AML-193 (cell line): ENCODE measurements at regions not wholly inside any gene's neighbourhood (a gene's known extent, or its start where the extent isn't known, plus 50 kb on each side); places are given as distances from the start of the nearest gene placed in this dataset.
"Not testable (repeated sequence)": the region's sequence is repeated elsewhere in the genome, so short reads cannot be mapped to it uniquely, and the experiment has no call there.

Experiments used
- DNase-seq, 2 experiments: peaks; one replicate each; lab custom pipeline; 2025; lab: John Stamatoyannopoulos, UW

GRCh38 chr3:125697979-125698640, 102.8 kb upstream of the OSBPL11 start:
- not testable (repeated sequence) for DNase-seq

GRCh38 chr3:125715651-125716050, 120.4 kb upstream of the OSBPL11 start:
- no peak for DNase-seq

DNA sequence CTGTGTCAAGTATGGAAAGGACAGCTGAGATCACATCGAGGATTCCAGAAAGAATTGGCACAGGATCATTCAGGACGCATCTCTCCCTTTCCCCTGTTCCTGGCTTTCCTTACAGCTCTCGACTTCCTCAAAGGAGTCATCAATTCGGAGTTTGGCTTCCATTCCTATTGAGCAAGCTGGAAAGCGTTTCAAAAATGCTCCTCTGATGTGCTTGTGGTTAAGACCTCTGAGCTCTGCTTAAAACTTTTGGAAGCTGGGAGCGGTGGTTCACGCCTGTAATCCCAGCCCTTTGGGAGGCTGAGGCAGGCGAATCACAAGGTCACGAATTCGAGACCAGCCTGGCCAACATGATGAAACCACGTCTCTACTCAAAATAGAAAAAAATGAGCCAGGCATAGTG, 136.9 kb upstream of the OSBPL11 start:
- DNase-seq: not testable (repeated sequence)

- DNase-seq: not testable (repeated sequence)
Observed at GRCh38 chr3:125741991-125742718, 146.9 kb upstream of the OSBPL11 start.

DNA sequence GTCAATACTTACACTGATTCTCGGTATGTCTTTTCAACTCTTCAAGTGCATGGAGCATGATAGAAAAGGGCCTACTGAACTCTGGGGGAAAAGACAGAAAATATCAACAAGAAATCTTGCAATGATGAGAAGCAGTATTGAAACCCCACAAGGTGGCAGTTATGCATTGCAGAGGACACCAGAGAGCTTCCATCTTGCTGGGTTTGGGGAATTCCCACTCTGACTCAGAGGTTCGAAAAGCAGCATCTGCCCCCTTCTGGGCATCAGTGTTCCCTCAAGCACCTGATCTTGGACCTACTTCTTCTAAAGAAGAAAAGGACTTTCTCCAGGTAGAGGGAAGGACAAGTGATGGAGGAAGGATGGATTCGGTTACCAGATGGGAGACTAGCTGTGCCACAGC, 147.5 kb upstream of the OSBPL11 start:
- DNase-seq: not testable (repeated sequence)

DNA sequence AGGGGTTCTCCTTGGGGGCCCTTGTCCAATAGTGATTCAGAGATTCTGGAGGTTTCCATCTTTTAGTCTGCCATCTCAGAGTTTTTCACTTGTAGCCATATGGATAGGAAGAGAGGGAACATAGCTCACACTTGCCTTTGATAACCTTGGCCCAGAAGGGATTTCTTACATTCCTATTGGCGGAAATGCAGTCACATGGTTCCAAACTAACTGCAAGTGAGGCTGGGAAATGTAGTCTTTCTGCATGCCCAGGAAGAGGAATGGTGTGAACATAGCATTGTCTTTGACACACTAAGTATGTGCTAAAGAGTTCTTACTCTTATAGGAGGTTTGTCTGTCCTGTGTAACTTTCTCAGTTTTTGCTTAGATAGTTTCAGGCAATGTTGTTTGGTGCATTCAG, 161.8 kb upstream of the OSBPL11 start:
- DNase-seq: not testable (repeated sequence)

DNA sequence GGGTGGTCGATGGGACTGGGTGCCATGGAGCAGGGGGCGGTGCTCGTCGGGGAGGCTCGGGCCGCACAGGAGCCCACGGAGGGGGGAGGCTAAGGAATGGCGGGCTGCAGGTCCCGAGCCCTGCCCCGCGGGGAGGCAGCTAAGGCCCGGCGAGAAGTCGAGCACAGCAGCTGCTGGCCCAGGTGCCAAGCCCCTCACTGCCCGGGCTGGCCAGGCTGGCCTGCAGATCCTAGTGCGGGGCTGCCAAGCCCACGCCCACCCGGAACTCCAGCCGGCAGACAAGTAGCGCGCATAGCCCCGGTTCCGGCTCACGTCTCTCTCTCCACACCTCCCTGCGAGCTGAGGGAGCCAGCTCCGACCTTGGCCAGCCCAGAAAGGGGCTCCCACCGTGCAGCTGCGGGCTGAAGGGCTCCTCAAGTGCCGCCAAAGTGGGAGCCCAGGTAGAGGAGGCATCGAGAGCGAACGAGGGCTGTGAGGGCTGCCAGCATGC, 163.4 kb upstream of the OSBPL11 start:
- DNase-seq: not testable (repeated sequence)

DNA sequence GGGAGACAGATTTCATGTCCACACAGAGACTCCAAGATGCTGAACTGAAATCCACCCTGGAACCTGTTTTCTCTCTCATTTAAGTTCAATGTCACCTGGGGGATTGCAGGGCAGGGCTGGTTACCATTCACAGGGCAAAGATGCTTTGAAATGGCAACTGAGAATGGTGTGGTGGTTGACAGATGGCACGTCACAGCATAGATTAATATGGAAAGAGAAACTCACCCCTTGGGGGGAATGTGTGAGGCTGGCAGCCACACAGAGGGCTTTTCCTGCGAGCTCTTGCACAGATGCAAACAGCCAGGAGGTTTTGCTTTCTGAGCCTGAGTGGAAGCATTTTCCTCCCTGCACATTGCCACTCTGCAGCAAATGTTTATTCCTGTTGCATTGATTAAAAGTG, 167.3 kb upstream of the OSBPL11 start:
- DNase-seq: not testable (repeated sequence)

DNA sequence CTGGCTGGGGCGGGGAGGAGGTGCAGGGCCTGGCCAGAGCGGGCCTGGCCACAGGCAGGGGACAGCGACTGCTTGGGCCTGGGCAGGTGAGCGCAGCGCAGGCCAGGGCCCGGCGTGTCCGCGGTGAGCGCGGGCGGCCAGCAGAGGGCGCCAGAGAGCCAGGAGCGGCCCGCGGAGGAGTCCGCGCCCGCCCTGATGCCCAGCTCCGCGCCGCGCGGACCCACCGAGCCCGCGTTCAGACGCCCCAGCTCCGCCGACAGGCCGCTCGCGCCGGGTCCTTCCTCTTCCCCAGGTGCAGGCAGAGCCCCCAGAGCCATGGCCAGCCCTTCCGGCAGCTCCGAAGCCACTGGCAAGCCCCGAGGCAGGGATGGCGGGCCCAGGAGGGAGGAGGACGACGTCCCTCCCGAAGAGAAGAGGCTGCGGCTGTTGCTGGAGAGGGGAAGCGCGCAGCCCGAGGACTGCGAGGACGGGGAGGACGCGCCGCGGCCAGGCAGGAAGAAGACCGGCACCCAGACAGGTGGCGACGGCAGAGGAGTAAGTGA, 171.1 kb upstream of the OSBPL11 start:
- peak; percentile 29 to 38 for DNase-seq

DNA sequence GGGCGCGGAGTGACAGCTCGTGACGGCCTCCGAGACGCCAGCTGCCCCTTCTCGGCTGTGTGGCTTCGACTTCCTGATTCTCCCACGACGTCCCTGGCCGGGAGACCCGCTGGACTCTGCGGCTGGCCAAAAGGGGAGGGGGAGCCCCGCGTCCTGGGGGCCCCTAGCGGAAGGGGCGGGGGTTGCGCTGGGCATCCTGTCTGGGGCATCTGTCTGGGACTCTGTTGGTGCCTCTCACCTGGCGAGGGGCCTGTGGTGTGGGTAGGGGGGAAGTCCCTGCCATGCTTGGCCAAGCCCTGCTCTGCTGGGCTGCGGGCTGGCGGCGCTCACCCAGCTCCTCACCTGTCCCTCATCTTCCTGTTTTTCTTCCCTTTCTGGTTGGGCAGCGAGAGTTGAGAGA, 171.6 kb upstream of the OSBPL11 start:
- DNase-seq: not testable (repeated sequence)

GRCh38 chr3:125767641-125768040, 172.3 kb upstream of the OSBPL11 start:
- DNase-seq: no peak

DNA sequence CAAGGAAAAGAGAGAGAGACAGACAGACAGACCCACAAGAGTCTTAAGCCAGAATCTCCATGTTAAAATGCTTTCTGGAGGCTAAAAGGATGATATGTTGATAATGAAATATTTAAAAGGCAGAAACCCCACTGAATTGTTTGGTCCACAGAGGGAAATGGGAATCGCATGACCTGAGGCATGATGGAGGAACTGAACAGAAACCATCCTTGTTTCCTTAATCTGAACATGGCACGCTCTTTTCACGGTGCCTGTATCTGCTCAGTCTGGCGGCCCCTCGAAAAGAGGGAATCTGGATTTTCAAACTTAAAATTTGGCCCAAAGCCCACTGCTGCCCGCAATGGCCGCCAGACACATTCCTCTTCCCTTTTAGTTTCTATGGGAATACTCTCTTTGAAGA, 173.5 kb upstream of the OSBPL11 start:
- not testable (repeated sequence) for DNase-seq

DNA sequence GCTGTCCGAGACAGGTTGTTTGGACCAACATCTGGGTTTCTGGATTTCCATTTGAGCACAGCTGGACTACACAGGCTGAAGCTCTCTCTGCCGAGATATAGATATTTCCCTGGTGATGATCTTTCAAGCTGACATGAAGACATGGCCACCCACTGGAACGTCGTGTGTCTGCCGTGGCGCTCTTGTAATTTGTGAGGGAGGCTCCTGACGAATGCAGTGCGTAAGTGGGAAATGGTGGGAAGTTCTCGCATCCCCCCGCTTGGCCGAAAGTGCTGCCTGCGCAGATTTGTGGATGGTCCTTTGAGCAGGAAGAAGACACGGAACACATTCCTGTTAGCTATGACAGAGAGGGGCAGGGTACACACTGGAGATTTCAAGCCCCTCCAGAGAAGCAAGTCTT, 176.2 kb upstream of the OSBPL11 start:
- DNase-seq: not testable (repeated sequence)

DNA sequence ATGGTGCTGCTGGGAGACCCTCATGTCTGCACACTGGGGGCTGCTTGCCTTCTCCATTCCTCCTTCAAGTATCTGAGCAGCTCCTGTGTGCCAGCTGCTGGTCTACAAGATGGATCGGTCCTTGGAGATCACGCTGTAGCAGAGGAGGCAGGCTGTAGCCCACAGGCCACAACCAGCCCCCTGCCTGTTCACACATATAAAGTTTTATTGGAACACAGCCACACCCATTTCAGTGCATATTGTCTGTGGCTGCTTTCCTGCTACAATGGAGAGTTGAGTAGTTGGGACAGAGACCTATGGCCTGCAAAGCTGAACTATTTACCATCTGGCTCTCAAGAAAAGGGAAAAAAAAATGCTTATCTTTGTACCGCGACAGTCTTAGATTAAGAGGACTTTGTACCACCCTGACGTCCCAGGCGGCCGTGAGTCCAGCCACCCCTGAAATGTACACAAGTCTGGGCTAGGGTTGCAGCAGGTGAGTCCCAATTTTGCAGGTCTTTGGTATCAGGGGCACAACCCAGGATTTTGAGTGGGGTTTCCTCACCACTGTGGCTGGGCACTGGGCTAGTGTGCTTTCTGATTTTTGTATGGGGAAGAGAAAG, 179.2 kb upstream of the OSBPL11 start:
- not testable (repeated sequence) for DNase-seq

GRCh38 chr3:125775106-125775505, 179.8 kb upstream of the OSBPL11 start:
- DNase-seq: not testable (repeated sequence)

DNA sequence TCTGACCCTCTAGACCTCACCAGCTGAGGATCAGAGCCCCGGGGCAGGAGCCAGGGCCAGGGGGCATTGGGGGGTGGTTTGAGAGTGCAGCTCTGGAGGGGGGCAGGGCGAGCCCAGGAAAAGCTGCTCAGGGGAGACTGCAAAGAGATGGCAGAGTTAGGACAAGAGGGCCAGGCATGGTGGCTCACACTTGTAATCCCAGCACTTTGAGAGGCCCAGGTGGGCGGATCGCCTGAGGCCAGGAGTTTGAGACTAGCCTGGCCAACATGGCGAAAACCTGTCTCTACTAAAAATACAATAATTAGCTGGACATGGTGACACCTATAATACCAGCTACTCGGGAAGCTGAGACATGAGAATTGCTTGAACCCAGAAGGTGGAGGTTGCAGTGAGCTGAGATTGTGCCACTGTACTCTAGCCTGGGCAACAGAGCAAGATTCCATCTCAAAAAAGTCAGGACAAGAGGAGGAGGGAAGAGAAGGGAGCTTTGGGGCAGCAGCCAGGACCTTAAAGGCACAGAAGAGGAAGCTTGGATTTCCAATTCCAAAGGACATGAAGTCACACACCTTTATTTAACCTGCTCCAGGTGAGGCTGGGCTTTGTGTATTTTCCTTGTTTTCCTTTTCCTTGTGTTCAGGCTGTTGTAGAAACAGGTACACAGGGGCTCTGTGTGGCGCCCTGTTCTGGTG, 180.5 kb upstream of the OSBPL11 start:
- not testable (repeated sequence) for DNase-seq

- not testable (repeated sequence) for DNase-seq
Observed at GRCh38 chr3:125779276-125779675, 184.0 kb upstream of the OSBPL11 start.

GRCh38 chr3:125779918-125780317, 184.6 kb upstream of the OSBPL11 start:
- not testable (repeated sequence) for DNase-seq

DNA sequence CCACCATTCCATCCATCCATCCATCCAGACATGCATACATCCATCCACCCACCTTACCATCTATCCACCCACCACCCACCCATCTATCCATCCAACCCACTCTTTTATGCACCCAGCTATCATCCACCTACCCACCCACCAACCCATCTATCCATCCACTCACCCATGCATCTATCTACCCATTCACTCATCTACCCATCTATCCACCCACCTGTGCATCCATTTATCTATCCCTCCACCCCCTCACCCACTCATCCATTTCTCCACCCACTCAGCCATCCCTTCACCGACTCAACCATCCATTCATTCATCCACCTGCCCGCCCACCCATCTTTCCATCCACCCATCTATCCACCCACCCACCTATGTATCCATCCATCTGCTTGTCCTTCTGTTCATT, 186.4 kb upstream of the OSBPL11 start:
- not testable (repeated sequence) for DNase-seq

GRCh38 chr3:125790312-125790711, 178.7 kb upstream of the ROPN1B start:
- DNase-seq: not testable (repeated sequence)

DNA sequence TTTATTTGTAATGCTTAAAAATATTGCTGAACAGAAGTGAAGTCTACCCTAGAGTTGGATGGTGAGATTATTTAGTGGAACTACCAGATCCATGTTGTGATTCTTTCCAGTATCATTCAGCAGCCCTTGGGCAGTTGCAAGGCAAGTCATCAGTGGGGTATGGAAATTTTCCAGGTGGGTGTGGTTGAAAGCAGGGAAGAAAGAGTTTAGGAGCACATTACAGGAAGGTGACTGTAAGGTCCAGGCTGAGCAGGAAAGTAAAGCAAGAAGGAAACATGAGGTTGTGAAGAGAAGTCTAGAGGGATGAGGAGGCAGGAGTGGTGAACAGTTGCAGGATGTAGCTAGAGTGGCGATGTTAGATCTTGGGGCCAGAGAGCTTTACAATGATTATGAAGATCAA, 178.0 kb upstream of the ROPN1B start:
- not testable (repeated sequence) for DNase-seq

- not testable (repeated sequence) for DNase-seq
Observed at GRCh38 chr3:125810010-125810409, 159.0 kb upstream of the ROPN1B start.
